ENCODE measurements at regions not wholly inside any gene's neighbourhood (a gene's known extent, or its start where the extent isn't known, plus 50 kb on each side); places are given as distances from the start of the nearest gene placed in this dataset.
"Not testable (repeated sequence)": the region's sequence is repeated elsewhere in the genome, so short reads cannot be mapped to it uniquely, and the experiment has no call there.

DNA sequence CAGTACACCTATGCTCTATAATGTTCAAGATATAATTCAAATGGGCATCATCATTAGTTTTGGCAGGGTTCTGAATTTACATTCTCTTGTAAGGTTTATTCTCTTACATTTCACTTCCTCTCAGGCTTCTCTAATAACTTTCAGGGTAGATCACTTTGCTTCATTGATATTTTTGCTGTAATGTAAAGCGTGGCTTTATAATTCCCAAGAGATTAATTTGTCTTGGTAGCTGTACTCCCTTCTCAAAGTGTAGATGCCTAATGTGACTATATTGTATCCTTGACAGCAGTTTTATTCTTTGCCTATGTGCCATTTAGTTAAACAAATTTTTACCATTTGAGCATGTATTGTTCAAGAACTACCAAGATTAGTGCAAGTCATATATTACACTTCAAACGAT, 889.1 kb downstream of the TAF11L14 start:
- Histone ChIP-seq H3K27me3 (ENCODE audit: control insufficient read depth, insufficient read depth, low read length) (no peaks in the 10 kb centered on the region), H3K9ac (ENCODE audit: low read length) (no peak overlapping the region), H3K36me3 (ENCODE audit: control insufficient read depth, insufficient read depth, low read length) (no peaks in the 10 kb centered on the region), H3K4me3 (ENCODE audit: low read length) (no peak overlapping the region), H3K4me1 (ENCODE audit: control insufficient read depth, insufficient read depth, low read length) (no peaks in the 10 kb centered on the region), H3K9me3 (ENCODE audit: control insufficient read depth, low read length) (no peaks in the 10 kb centered on the region)

DNA sequence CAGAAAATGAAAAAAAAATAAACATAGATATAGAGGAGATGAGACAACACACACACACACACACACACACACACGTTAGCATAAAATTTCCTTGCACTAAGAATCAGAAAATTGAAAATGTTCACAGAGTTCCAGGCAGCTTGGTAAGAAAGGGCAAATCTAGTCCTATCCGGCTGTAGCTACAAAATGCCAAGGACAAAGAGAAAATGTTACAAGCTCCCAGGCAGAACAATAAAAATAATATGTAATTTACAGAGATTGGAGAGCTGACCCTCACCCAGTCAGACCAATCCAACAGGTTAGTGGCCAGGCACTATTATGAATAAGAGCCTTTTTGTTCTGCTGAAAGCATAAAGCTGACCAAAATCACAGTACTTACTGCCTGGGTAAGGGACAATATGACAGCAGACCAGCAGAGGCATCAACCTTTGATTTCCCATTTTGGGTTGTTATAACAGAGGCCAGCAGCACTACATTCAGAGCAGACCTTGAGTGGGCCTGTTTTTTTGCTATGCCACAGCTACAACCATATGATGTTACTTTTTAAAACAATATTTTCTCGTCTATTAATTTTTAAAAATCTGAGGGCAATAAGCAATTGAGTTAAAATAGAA, 892.6 kb downstream of the TAF11L14 start:
- Histone ChIP-seq H3K4me3 (ENCODE audit: low read length) (no peak overlapping the region), H3K9ac (ENCODE audit: low read length) (no peak overlapping the region), H3K36me3 (ENCODE audit: control insufficient read depth, insufficient read depth, low read length) (no peaks in the 10 kb centered on the region), H3K4me1 (ENCODE audit: control insufficient read depth, insufficient read depth, low read length) (no peaks in the 10 kb centered on the region), H3K9me3 (ENCODE audit: control insufficient read depth, low read length) (no peaks in the 10 kb centered on the region), H3K27me3 (ENCODE audit: control insufficient read depth, insufficient read depth, low read length) (no peaks in the 10 kb centered on the region)

DNA sequence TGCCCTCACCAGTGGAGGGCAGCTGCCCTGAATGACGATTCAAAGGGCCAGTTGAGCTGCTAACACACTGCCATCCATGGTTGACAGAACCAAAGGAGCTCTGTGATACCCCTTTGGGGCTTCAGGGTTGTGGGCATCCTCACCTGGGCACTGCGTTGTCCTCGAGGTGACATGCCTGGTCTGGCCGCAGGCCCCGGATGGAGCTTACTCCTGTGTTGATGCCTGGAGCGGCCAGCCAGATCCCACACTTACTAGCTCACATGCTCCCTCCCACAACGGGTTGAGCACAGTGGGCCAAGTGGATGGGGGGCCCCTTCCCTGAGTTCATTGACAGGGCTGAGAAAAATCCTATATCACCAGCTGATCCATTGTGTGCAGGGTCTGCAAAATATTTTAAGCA, 898.9 kb downstream of the TAF11L14 start:
- Histone ChIP-seq H3K9ac (ENCODE audit: low read length) (no peak overlapping the region), H3K36me3 (ENCODE audit: control insufficient read depth, insufficient read depth, low read length) (no peaks in the 10 kb centered on the region), H3K4me3 (ENCODE audit: low read length) (no peak overlapping the region), H3K9me3 (ENCODE audit: control insufficient read depth, low read length) (no peaks in the 10 kb centered on the region), H3K4me1 (ENCODE audit: control insufficient read depth, insufficient read depth, low read length) (no peaks in the 10 kb centered on the region), H3K27me3 (ENCODE audit: control insufficient read depth, insufficient read depth, low read length) (no peaks in the 10 kb centered on the region)

DNA sequence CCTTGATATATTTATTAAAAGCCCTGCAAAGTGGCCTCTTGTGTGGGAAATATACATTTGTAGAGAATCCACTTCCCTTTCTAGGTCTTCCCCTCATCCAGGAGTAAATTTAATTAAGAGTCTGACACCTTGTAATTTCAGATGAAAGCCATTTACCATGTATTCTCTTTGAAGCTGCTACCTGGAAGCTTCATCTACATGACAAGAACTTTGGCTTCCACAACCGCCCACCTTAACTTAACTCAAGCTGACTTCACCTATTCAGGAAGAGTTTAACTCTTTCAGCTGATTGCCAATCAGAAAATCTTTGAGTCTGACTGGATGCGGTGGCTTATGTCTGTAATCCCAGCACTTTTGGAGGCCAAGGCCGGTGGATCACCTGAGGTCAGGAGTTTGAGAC, 899.9 kb downstream of the TAF11L14 start:
- Histone ChIP-seq H3K9ac (ENCODE audit: low read length) (no peak overlapping the region), H3K4me3 (ENCODE audit: low read length) (no peak overlapping the region), H3K4me1 (ENCODE audit: control insufficient read depth, insufficient read depth, low read length) (no peaks in the 10 kb centered on the region), H3K36me3 (ENCODE audit: control insufficient read depth, insufficient read depth, low read length) (no peaks in the 10 kb centered on the region), H3K9me3 (ENCODE audit: control insufficient read depth, low read length) (no peaks in the 10 kb centered on the region), H3K27me3 (ENCODE audit: control insufficient read depth, insufficient read depth, low read length) (no peaks in the 10 kb centered on the region)

DNA sequence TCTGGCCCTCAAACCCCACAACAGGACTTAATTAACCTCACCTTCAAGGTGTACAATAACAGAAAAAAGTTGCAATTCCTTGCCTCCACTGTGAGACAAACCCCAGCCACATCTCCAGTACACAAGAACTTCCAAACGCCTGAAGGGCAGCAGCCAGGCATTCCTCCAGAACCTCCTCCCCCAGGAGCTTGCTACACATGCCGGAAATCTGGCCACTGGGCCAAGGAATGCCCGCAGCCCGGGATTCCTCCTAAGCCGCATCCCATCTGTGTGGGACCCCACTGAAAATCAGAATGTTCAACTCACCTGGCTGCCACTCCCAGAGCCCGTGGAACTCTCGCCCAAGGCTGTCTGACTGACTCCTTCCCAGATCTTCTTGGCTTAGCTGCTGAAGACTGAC, 901.5 kb downstream of the TAF11L14 start:
- H3K9ac ChIP-seq (ENCODE audit: low read length); H3K4me1 ChIP-seq (ENCODE audit: control insufficient read depth, insufficient read depth, low read length); H3K27me3 ChIP-seq (ENCODE audit: control insufficient read depth, insufficient read depth, low read length); H3K36me3 ChIP-seq (ENCODE audit: control insufficient read depth, insufficient read depth, low read length); H3K4me3 ChIP-seq (ENCODE audit: low read length); H3K9me3 ChIP-seq (ENCODE audit: control insufficient read depth, low read length): not testable (repeated sequence)

DNA sequence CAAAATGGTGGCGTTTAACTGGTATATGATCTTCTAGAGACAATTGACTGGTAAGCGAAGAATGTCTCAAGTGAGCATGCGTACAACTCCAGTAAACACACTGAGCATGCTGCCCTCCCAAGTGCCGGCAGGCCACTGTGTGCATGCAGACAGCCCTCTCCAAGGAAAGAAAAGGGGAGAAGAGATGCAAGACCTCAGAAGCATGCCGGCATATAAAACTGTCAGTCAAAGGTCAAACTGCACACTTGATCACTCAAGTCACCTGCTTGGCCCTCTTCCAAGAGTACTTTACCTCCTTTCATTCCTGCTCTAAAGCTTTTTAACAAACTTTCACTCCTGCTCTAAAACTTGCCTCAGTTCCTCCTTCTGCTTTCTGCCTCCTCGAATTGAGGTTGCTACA, 910.2 kb downstream of the TAF11L14 start:
- H3K4me1 ChIP-seq (ENCODE audit: control insufficient read depth, insufficient read depth, low read length), result no peaks in the 10 kb centered on the region
- no peak overlapping the region for H3K9ac ChIP-seq (ENCODE audit: low read length)
- H3K9me3 ChIP-seq (ENCODE audit: control insufficient read depth, low read length), result no peaks in the 10 kb centered on the region
- no peak overlapping the region for H3K4me3 ChIP-seq (ENCODE audit: low read length)
- H3K36me3 ChIP-seq (ENCODE audit: control insufficient read depth, insufficient read depth, low read length), result no peaks in the 10 kb centered on the region
- no peaks in the 10 kb centered on the region for H3K27me3 ChIP-seq (ENCODE audit: control insufficient read depth, insufficient read depth, low read length)

DNA sequence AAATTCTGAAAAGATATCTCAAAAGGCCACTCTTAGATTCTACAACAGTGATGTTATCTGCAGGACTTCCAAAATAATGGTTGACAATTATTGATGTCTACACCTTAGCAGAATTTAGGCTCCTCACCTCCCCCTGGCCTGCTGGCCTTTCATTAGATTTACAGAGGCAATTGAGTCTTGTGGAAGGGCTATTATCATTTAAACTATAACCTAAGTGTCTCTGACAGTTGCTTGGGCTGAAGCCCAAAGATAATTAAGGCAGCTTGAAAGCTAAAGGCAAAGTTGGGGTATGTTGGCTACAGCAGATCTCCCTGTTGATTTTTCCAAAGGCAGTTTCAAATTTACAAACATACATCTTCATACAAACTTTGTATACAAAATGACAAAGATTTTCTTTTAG, 912.3 kb downstream of the TAF11L14 start:
- Histone ChIP-seq H3K36me3 (ENCODE audit: control insufficient read depth, insufficient read depth, low read length) (no peaks in the 10 kb centered on the region), H3K27me3 (ENCODE audit: control insufficient read depth, insufficient read depth, low read length) (no peaks in the 10 kb centered on the region), H3K9me3 (ENCODE audit: control insufficient read depth, low read length) (no peaks in the 10 kb centered on the region), H3K4me1 (ENCODE audit: control insufficient read depth, insufficient read depth, low read length) (no peaks in the 10 kb centered on the region), H3K9ac (ENCODE audit: low read length) (no peak overlapping the region), H3K4me3 (ENCODE audit: low read length) (no peak overlapping the region)

DNA sequence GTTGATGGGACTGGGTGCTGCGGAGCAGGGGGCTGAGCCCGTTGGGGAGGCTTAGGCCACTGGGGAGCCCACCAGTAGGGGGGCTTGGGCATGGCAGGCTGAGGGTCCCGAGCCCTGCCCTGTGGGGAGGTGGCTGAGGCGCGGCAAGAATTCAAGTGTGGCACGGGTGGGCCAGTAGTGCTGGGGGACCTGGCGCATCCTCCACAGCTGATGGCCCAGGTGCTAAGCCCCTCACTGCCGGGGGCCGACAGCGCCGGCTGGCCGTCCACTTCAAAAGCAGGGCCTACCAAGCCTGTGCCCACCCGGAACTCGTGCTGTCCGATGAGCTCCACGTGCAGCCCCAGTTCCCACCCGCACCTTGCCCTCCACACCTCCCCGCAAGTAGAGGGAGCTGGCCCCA, 917.5 kb downstream of the TAF11L14 start:
- Histone ChIP-seq H3K9me3 (ENCODE audit: control insufficient read depth, low read length) (no peaks in the 10 kb centered on the region), H3K36me3 (ENCODE audit: control insufficient read depth, insufficient read depth, low read length) (no peaks in the 10 kb centered on the region), H3K9ac (ENCODE audit: low read length) (no peak overlapping the region), H3K27me3 (ENCODE audit: control insufficient read depth, insufficient read depth, low read length) (no peaks in the 10 kb centered on the region), H3K4me3 (ENCODE audit: low read length) (no peak overlapping the region), H3K4me1 (ENCODE audit: control insufficient read depth, insufficient read depth, low read length) (no peaks in the 10 kb centered on the region)

DNA sequence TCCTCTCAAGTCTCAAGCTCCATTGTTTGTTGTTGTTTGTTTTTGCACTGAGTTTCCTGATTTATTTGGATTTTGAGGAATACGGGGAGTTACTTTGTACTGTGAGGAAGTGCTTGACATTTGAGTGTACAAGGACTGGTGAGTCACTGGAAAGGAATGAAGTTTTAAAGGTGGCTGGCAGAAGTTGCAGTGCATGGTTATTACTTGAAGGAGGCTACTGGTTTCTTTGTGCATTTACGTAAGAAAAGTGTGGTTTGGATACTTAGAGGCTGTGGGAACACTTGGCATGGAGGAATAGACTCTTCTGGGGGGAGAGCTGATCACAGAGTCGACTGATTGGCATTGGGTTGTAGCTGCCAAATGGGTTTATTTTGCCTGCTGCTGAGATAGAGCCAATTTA, 919.0 kb downstream of the TAF11L14 start:
- H3K27me3 ChIP-seq (ENCODE audit: control insufficient read depth, insufficient read depth, low read length), result no peaks in the 10 kb centered on the region
- H3K4me3 ChIP-seq (ENCODE audit: low read length), result no peak overlapping the region
- H3K9me3 ChIP-seq (ENCODE audit: control insufficient read depth, low read length), result no peaks in the 10 kb centered on the region
- H3K4me1 ChIP-seq (ENCODE audit: control insufficient read depth, insufficient read depth, low read length), result no peaks in the 10 kb centered on the region
- no peak overlapping the region for H3K9ac ChIP-seq (ENCODE audit: low read length)
- H3K36me3 ChIP-seq (ENCODE audit: control insufficient read depth, insufficient read depth, low read length), result no peaks in the 10 kb centered on the region

DNA sequence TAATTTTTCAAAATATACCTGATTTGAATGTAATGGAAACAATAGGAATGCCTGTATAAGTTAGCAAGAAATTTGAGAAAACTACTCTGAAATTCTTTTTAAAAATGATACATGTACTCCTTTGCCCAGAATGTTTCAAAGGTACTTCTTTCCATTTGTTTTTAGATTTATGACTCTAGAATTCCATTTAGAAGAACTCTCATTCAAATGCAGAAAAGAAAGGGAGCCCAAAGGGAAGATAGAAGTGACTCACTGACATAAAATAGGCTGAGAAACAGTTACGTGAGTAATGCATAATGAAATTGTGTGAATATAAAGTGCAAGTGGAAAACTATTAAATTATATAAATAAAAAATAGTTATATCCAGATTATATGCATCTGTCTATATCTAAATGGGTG, 926.3 kb downstream of the TAF11L14 start:
- no peaks in the 10 kb centered on the region for H3K36me3 ChIP-seq (ENCODE audit: control insufficient read depth, insufficient read depth, low read length)

DNA sequence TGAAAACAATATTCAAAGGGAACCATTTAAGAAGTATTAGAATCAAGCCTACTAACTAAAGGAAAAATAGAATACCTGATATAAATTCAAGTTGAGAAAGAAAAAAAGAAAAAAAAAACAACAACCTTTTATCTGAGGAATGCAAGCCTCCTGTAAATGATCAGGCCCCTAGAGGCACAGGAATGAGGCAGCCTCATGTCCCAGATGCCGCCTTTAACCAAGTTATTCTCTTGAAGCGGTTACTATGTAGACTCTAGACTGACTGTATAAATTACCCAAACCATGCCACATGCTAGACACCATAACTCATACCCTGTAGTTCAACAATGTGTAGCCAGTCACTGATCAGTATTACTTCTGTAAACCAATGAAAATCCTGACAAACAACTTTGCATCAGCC, 929.6 kb downstream of the TAF11L14 start:
- H3K4me3 ChIP-seq (ENCODE audit: low read length), result no peak overlapping the region

More for the DNA sequence above, 926.3 kb downstream of the TAF11L14 start:
- no peaks in the 10 kb centered on the region for H3K27me3 ChIP-seq (ENCODE audit: control insufficient read depth, insufficient read depth, low read length)
- no peaks in the 10 kb centered on the region for H3K4me1 ChIP-seq (ENCODE audit: control insufficient read depth, insufficient read depth, low read length)
- no peak overlapping the region for H3K4me3 ChIP-seq (ENCODE audit: low read length)
- no peak overlapping the region for H3K9ac ChIP-seq (ENCODE audit: low read length)
- no peaks in the 10 kb centered on the region for H3K9me3 ChIP-seq (ENCODE audit: control insufficient read depth, low read length)

DNA sequence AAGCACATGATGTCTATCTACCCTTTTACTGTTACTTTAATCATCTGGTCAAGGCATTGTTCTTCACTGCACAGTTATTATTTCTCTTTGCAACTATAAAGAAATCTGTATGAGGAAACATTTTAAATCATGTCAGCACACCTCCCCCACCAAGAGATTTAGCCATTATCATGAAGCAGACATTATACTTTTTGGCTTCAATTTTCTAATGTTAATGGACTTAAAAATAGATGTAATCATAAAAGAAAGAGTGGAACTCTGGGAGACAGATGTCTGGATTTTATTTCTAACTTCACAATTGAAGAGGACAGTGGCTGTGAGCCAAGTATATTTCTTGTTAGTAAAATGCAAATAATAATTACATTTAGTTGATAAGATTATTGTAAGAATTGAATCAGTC, 932.4 kb downstream of the TAF11L14 start:
- no peak overlapping the region for H3K9ac ChIP-seq (ENCODE audit: low read length)
- H3K27me3 ChIP-seq (ENCODE audit: control insufficient read depth, insufficient read depth, low read length), result no peaks in the 10 kb centered on the region
- H3K4me1 ChIP-seq (ENCODE audit: control insufficient read depth, insufficient read depth, low read length), result no peaks in the 10 kb centered on the region
- no peaks in the 10 kb centered on the region for H3K36me3 ChIP-seq (ENCODE audit: control insufficient read depth, insufficient read depth, low read length)
- no peaks in the 10 kb centered on the region for H3K9me3 ChIP-seq (ENCODE audit: control insufficient read depth, low read length)
- no peak overlapping the region for H3K4me3 ChIP-seq (ENCODE audit: low read length)

More for the DNA sequence above, 929.6 kb downstream of the TAF11L14 start:
- Histone ChIP-seq H3K27me3 (ENCODE audit: control insufficient read depth, insufficient read depth, low read length) (no peaks in the 10 kb centered on the region), H3K9me3 (ENCODE audit: control insufficient read depth, low read length) (no peaks in the 10 kb centered on the region), H3K36me3 (ENCODE audit: control insufficient read depth, insufficient read depth, low read length) (no peaks in the 10 kb centered on the region), H3K9ac (ENCODE audit: low read length) (no peak overlapping the region), H3K4me1 (ENCODE audit: control insufficient read depth, insufficient read depth, low read length) (no peaks in the 10 kb centered on the region)

DNA sequence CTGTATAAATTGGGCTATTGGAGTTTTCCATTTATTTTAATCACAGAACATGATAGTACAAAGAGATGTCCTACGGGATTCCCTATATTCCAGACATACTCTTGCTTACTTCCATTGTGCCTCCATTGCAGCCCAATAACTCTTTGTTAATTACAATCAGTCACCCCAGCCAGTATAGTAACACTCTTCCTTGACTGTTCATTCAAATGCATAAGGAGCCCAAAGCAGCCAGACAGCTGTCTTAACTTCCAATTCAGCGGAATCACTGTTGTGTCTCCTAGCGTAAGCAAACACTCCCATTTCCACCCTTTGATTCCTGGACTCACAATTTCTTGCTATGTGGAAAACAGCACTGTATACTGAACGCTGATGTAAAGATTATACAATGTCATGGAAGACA, 942.3 kb downstream of the TAF11L14 start:
- no peaks in the 10 kb centered on the region for H3K27me3 ChIP-seq (ENCODE audit: control insufficient read depth, insufficient read depth, low read length)
- no peak overlapping the region for H3K4me3 ChIP-seq (ENCODE audit: low read length)
- no peaks in the 10 kb centered on the region for H3K4me1 ChIP-seq (ENCODE audit: control insufficient read depth, insufficient read depth, low read length)
- H3K36me3 ChIP-seq (ENCODE audit: control insufficient read depth, insufficient read depth, low read length), result no peaks in the 10 kb centered on the region
- no peak overlapping the region for H3K9ac ChIP-seq (ENCODE audit: low read length)
- H3K9me3 ChIP-seq (ENCODE audit: control insufficient read depth, low read length), result no peaks in the 10 kb centered on the region

Measured in mucosa of stomach (tissue), 1 donor.